Activated T-cell treated with anti-CD3 and anti-CD28 coated beads for 24 hours (primary cell): ENCODE measurements at regions not wholly inside any gene's neighbourhood (a gene's known extent, or its start where the extent isn't known, plus 50 kb on each side); places are given as distances from the start of the nearest gene placed in this dataset.

ENCODE experiments used
- DNase-seq: peaks from one replicate; pipeline ENCODE4 v3.0.0-alpha.2; 2020; ENCODE audit warnings: low read depth

- no peak for DNase-seq
Measured at GRCh38 chr10:129279446-129280154, 187.4 kb upstream of the MGMT start.

- no peak for DNase-seq
Measured at GRCh38 chr10:129280155-129280502, 186.9 kb upstream of the MGMT start.

- no peak for DNase-seq
Measured at GRCh38 chr10:129280908-129281586, 186.0 kb upstream of the MGMT start.

- DNase-seq: no peak
Measured at GRCh38 chr10:129285459-129285858, 181.6 kb upstream of the MGMT start.

GRCh38 chr10:129288999-129289584 is 177.9 kb upstream of the MGMT start:
- DNase-seq: no peak

GRCh38 chr10:129293991-129294700 is 172.9 kb upstream of the MGMT start:
- DNase-seq: no peak

GRCh38 chr10:129294944-129295343 is 172.1 kb upstream of the MGMT start:
- DNase-seq: no peak

GRCh38 chr10:129305046-129305445 is 162.0 kb upstream of the MGMT start:
- DNase-seq: no peak

- DNase-seq: no peak
Measured at GRCh38 chr10:129307141-129307540, 159.9 kb upstream of the MGMT start.

- no peak for DNase-seq
Measured at GRCh38 chr10:129308953-129309564, 158.0 kb upstream of the MGMT start.

GRCh38 chr10:129309565-129309964 is 157.5 kb upstream of the MGMT start:
- no peak for DNase-seq

- DNase-seq: no peak
Measured at GRCh38 chr10:129310881-129311280, 156.2 kb upstream of the MGMT start.

GRCh38 chr10:129319934-129320333 is 147.1 kb upstream of the MGMT start:
- no peak for DNase-seq

GRCh38 chr10:129320340-129320739 is 146.7 kb upstream of the MGMT start:
- DNase-seq: no peak

- no peak for DNase-seq
Measured at GRCh38 chr10:129321727-129322126, 145.3 kb upstream of the MGMT start.

- DNase-seq: no peak
Measured at GRCh38 chr10:129322933-129323820, 143.9 kb upstream of the MGMT start.

GRCh38 chr10:129323879-129324278 is 143.2 kb upstream of the MGMT start:
- no peak for DNase-seq

- DNase-seq: no peak
Measured at GRCh38 chr10:129325893-129326292, 141.1 kb upstream of the MGMT start.

GRCh38 chr10:129328546-129328945 is 138.5 kb upstream of the MGMT start:
- DNase-seq: no peak

GRCh38 chr10:129329385-129330055 is 137.5 kb upstream of the MGMT start:
- no peak for DNase-seq

- no peak for DNase-seq
Measured at GRCh38 chr10:129330211-129330610, 136.8 kb upstream of the MGMT start.
